Right lobe of liver (tissue), 4 donors: ENCODE measurements at regions not wholly inside any gene's neighbourhood (a gene's known extent, or its start where the extent isn't known, plus 50 kb on each side); places are given as distances from the start of the nearest gene placed in this dataset.

Source experiments
- CTCF ChIP-seq, 4 donors: fragments of 200-600 bp in 3 of 4; fragments of 450-650 bp in 1 of 4; IDR thresholded peaks; one replicate each; pipeline versions ENCODE4 v1.5.1 to v1.8.0; 2016 to 2022; ENCODE audit warnings: antibody characterized with exemption in 4 of 4, mild to moderate bottlenecking in 2 of 4
- POLR2A ChIP-seq: fragments of 450-650 bp; IDR thresholded peaks from one replicate; pipeline ENCODE4 v1.6.1; 2017; ENCODE audit warnings: antibody characterized with exemption, mild to moderate bottlenecking
- donor health status: DM: no; HTN: no; CAD: no.
- donor health status: DM: no; HTN: no; CAD: no.
- donor health status: DM: no; HTN: yes; CAD: no.

- TF ChIP-seq CTCF (IDR thresholded peaks at IDR 0.05) (no peak), POLR2A (no peak)
Observed at GRCh38 chr3:3538451-3538850, 260.8 kb upstream of the LRRN1 start.
